Stimulated activated CD8-positive, alpha-beta memory T cell treated with anti-CD3 and anti-CD28 coated beads, Interleukin-4, amount 100 ng/mL, for 48 hours (primary cell): ENCODE measurements at regions not wholly inside any gene's neighbourhood (a gene's known extent, or its start where the extent isn't known, plus 50 kb on each side); places are given as distances from the start of the nearest gene placed in this dataset.

ENCODE experiments used
- DNase-seq: peaks from one replicate; pipeline ENCODE4 v3.0.0-alpha.2; 2020

GRCh38 chr13:76029088-76029487 is 393.0 kb downstream of the LMO7 start:
- DNase-seq, result no peak

DNA sequence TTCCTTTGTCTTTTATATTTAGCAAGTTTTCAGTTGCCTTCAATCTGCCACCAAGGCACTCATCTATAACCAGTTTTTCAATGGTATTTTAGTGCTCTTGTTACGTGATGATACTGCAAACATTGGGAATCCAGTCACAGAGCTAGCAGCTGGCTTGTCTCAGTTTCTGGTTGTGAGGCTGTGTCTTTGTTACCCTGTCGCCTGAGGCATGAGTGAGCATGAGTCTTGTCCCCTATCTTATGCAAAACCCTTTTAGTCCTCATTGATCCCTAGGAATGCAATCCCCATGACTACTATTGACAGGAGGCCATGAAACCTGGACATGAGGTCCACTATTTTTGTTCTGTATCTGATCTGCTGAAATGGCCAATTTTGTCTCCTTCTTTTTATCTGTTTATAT is 391.0 kb downstream of the LMO7 start:
- no peak for DNase-seq

DNA sequence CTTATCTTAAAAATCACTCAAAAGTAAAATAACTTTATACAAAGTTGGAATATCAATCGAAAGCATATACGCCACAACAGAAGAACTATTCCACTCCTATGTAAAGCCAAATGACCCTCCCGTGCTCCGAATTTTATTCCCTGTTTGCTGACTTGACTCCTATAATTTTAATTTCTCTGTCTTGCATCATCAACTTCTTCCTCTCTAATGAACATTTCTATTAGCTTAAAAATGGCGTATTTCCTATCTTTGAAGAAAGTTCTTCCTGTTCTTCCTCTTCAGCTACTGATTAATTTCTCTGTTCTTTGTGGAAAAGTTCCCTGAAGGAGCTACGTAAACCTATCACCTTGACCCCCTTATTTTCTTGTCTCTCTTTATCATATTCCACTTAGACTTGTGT is 389.3 kb downstream of the LMO7 start:
- DNase-seq, result no peak

DNA sequence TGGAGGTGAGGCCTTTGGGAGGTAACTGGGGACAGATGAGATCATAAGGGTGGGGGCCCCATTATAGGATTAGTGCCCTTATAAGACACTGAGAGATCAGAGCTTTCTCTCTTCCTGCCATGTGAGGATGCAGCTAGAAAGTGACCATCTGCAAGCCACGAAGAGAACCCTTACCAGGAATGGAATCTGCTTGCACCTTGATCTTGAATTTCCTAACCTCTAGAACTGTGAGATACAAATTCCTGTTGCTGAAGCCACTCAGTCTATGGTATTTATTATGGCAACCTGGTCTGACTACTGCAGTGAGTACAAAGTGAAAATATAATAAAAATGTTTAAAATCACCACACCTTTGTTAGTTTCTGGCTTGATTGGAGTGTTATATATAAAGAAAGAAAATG is 388.0 kb downstream of the LMO7 start:
- no peak for DNase-seq

DNA sequence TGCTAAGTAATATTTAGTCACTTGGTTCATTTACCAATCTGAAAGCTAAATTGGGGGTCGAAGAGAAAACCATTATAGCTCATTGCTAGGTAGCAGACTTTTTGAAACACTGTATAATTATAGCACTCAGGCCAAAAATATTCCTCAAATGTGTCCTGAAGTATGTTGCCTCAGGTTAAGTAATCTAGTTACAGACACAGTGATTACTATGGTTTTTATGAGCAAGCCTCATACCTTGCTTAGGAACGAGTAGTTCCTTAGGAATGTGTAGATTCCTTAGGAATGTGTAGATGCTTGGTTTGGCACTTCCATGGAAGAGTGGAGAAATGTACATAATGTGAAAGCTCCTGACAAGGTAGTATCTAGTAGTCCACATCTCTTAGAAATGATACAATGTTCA is 387.5 kb downstream of the LMO7 start:
- DNase-seq, result no peak

DNA sequence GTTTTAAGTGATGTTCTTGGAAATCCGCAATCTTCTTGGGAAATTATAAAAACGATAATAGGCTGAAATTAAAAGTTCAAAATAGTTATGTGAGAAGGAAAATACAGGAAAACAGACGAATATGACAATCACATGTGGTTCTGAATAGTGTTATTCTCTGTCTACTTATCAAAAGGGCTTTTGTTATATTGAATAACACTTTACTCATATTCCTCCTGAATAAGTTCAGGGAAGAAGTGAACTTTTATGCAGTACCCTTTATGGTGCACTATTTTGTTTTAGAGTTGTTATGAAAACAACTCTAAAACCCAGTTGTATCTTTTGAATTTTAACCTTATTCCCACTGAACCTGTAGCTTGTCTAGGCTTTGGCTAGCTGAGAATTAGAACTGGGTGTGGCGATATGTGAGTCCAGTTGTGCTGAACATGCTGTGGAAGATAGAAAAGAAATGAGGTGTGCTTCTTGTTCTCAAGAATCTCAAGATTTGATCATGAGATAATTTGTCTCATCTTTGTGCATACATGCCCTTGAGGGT is 384.4 kb downstream of the LMO7 start:
- DNase-seq, result no peak

DNA sequence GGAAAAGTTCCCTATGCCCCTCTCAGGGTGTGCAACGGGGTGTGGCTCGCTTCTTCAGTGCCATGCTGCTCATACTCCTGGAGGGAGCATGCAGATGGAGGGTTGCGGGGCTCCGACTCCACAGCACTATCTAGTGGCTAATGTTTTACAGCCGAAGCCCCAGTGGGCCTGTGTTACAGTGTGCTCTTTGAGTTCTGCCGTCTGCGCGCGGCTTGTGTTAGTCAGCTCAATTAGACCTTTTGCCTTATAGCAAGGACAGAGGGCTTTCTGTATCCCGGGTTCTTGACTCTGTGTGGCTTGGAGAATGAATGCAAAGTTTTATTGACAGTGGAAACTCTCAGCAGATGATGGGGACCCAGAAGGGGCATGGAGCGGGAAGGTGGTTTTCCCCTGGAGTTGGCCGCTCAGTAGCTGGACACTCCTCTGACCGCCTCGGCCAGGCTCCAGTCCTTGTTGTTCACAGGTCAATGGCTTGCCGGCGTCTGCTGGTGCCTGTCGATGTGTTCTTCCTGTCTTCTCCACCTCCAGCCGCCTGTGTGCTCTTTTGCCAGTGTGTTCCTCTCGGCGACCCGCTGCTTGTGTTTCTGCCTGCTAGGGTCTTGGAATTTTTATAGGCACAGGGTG is 383.4 kb downstream of the LMO7 start:
- no peak for DNase-seq

DNA sequence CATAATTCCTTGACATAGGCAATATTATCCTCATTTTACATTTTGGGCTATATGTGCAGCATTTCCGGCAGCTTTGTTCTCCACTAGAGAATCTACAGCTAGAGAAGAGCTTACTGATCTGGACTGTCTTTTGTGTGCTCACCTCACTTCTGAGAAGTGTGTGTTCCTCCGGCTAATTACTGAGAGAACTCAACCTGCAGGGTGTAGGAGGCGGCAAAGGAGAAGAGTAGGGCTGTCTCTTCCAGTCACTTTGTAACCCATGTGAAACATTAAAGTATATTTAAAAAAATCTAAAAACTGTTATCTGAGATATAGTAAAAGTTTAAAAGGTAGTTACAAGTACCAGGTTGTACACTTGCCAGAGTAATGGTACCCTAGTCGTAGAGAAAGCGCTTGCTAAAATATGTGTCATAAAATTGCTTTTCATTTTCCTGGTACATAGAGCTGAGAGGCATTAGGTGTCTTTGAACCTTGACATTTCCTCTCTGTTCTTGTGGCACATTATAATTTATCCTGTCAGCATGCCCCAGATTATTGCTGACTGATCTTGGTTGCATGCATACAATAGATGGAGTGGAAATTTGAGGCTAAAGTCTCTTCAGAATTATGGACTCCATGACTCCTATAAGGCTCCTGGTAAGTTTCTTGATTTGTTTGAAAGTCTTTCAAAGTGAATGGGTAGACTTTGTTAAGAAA is 381.9 kb downstream of the LMO7 start:
- DNase-seq, result no peak

- DNase-seq, result peak; percentile 29
Observed at GRCh38 chr13:76016799-76017400, 380.8 kb downstream of the LMO7 start.

- DNase-seq, result no peak
Observed at GRCh38 chr13:76014406-76015318, 378.5 kb downstream of the LMO7 start.

- no peak for DNase-seq
Observed at GRCh38 chr13:76012091-76012721, 376.1 kb downstream of the LMO7 start.

DNA sequence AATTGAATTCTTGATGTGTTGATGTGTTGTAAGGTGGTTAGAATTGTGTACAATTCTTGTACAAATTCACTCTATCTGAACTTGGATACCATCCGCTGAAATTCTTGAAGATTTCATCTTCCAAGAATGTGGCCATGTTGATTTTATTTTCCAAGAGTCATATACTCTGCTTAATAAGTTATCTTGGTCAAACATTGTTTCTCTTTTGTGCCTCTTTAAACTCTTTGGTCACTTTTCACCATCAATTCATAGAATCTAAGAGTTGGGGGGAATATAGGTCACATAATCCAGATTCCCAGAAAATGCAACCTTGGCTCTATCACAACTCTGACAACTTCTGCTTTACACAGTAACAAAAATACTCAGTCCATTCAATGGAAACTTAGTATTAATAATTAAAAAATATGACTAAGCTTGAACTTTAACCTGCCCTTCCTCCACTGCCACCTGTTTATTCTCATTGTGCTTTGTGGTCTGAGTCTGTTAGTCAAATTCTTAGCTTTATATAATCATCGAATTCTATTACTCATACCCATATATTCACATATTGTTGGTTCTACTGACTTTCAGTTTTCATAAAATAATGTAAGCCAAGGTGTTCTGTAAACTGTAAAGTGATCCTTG is 373.2 kb downstream of the LMO7 start:
- DNase-seq, result no peak

GRCh38 chr13:76004416-76004815 is 368.3 kb downstream of the LMO7 start:
- DNase-seq, result no peak

- no peak for DNase-seq
Observed at GRCh38 chr13:76000131-76000530, 364.0 kb downstream of the LMO7 start.

DNA sequence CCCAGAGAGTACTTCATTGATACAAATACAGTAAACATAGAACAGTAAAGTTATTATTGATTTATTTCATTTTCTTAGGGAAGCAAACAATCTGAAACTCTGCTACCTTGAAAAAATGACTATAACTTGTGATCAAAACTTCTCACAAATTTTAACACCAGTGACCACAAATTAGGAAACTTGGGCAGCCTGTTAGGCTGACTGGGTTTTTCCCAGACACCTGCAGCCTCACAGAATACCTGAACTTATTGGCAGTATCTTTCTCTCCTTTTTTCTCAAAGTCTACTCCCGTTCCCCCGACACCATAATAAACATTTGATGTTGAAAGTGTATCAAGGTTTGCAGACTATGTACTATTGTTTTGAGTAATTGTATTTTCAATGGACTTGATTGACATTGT is 360.5 kb downstream of the LMO7 start:
- DNase-seq, result no peak

DNA sequence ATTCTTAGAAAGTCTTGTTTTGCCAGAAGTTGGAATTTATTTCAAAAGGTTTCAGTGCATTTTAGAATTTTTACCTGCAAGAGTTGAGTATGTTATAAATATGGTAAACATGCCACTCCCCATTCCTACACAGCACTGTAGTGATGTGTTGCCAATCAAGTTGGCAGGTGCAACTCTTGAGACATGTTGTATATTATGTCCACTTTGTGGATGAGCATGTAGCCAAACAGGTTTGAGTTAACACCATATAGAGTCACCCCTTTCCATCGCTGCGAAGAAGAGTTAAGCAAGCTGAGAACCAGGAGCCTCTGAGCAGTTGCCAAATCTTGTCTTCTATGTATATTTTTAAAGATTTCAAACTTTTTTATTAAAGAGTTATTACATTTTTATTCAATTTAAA is 359.8 kb downstream of the LMO7 start:
- no peak for DNase-seq

DNA sequence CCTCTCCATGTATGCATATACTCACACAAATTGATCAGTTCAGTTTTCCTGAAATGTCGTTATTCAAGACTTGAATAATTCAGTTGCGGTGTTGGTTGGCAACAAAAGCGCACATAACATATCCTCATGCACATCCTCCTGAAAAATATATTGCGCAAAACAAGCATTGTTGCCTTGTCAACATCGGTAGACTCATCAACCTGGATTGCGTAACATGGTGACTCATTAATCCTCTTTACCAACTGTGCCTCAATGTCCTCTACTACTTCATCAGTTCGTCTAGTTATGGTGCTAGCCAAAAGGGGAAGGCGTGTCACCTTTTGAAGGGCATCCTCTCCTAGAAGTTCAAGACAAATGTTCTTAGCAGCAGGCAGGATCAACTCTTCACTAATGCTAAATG is 357.7 kb downstream of the LMO7 start:
- DNase-seq, result no peak

DNA sequence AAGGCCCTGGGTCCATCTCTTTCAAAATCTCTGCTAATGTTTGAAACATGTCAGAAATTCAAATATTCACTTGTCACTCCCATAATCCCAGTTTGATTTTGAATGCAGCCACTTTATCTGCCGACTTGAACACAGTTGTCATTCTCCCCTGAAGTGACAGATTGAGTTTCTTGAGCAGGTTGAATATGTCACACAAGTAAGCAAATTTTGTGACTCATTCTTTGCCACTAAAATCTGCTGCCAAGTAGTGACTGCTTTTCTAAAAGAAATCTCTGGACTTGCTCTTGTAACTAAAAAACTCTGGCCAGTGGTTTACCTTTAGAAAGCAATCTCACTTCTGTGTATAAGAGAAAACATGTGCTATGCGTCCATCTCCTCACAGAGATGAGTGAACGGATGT is 357.1 kb downstream of the LMO7 start:
- DNase-seq, result no peak

DNA sequence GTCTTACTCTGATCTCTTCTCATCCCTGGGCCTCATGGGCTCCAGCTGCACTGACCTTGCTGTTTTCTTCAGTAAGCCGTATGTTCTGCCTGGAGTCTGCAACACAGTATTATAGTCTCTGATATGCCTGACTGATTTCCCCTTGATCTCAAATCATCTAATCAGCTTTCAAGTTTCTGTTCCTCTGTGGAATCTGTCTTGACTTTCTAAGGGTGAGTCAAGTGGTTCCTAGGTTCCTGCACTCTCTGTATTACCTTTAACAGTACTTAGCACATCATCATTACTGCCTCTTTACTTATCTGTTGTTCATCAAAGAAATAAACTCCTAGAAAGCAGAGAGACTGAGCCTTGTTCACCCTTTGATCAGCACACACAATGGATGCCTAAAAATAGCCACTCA is 350.7 kb downstream of the LMO7 start:
- DNase-seq, result no peak

- no peak for DNase-seq
Observed at GRCh38 chr13:75985132-75985531, 349.0 kb downstream of the LMO7 start.

DNA sequence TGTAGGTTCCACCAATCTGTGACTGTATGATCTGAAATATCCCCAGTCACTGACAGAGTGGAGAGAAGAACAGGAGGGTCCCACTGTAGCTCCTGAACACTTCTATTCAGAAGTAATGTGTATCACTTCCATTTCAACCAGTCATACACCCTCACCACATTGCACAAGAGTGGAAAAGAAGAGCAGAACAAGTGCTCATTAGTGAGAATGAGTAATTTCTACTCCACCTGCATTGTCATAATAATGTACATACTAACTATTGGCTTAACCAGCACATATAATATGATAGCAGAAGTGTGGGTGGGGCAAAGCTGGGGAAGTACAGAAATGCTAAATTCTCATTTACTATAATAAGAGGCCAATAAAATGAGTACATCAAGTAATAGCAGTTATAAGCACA is 342.7 kb downstream of the LMO7 start:
- no peak for DNase-seq

- DNase-seq, result no peak
Observed at GRCh38 chr13:75968103-75968838, 332.1 kb downstream of the LMO7 start.
